H1 (cell line): ENCODE measurements at regions not wholly inside any gene's neighbourhood (a gene's known extent, or its start where the extent isn't known, plus 50 kb on each side); places are given as distances from the start of the nearest gene placed in this dataset.

ENCODE experiments used
- ATF3 ChIP-seq: IDR thresholded peaks from 2 replicates; pipeline ENCODE4 v1.6.1; 2011; ENCODE audit warnings: low read depth, mild to moderate bottlenecking, low read length; ENCODE audit not compliant: insufficient read depth
- CBX5 ChIP-seq: fragments of 300-800, 300-1000 bp; sonication (generic); IDR thresholded peaks from 2 replicates; pipeline ENCODE4 v1.7.1; 2016; ENCODE audit warnings: antibody characterized with exemption, low read length, low read depth
- CHD2 ChIP-seq: IDR thresholded peaks from 2 replicates; pipeline ENCODE4 v1.6.1; 2012; ENCODE audit warnings: low read length, improper control_type of control experiment
- CTCF ChIP-seq, 3 experiments: IDR thresholded peaks; 1 replicate in 2 of 3; 2 replicates in 1 of 3; pipeline versions ENCODE4 v1.5.1 to v1.6.1; 2011; ENCODE audit warnings: low read length in 3 of 3, mild to moderate bottlenecking in 3 of 3, inconsistent platforms in 2 of 3, low read depth in 1 of 3, moderate library complexity in 1 of 3; ENCODE audit not compliant: insufficient read depth in 1 of 3; ENCODE audit errors: control extremely low read depth in 1 of 3
- EZH2 ChIP-seq: fragments of 200-600 bp; sonication (generic); IDR thresholded peaks from 2 replicates; pipeline ENCODE4 v1.7.1; 2012; ENCODE audit warnings: low read depth, mild to moderate bottlenecking, moderate library complexity, low read length, inconsistent platforms; ENCODE audit not compliant: severe bottlenecking
- GABPA ChIP-seq: IDR thresholded peaks from 2 replicates; pipeline ENCODE4 v1.6.1; 2011; ENCODE audit warnings: mild to moderate bottlenecking, low read length, moderate library complexity, borderline replicate concordance; ENCODE audit not compliant: insufficient read depth
- KDM1A ChIP-seq: fragments of 200-600, 300-600 bp; sonication (generic); IDR thresholded peaks from 2 replicates; pipeline ENCODE4 v1.7.1; 2016; ENCODE audit warnings: mild to moderate bottlenecking, low read length, borderline replicate concordance
- POLR2A ChIP-seq, 2 experiments: IDR thresholded peaks; 1 replicate in 1 of 2; 2 replicates in 1 of 2; pipeline ENCODE4 v1.6.1; 2011; ENCODE audit warnings: low read depth in 2 of 2, low read length in 2 of 2, mild to moderate bottlenecking in 2 of 2; ENCODE audit errors: control extremely low read depth in 1 of 2
- TEAD4 ChIP-seq: IDR thresholded peaks from 2 replicates; pipeline ENCODE4 v1.6.1; 2012; ENCODE audit warnings: low read depth, low read length, inconsistent platforms, mixed read lengths

- no peak for TF ChIP-seq POLR2A (IDR thresholded peaks at IDR 0.05; ENCODE audit: control extremely low read depth in 1 of 2, low read depth in 2 of 2, low read length in 2 of 2)
- no peak for TF ChIP-seq CTCF (IDR thresholded peaks at IDR 0.05; ENCODE audit: control extremely low read depth in 1 of 3, insufficient read depth in 1 of 3, low read depth in 1 of 3, low read length in 3 of 3)
- no peak for TF ChIP-seq GABPA
- no peak for TF ChIP-seq ATF3
- TF ChIP-seq KDM1A: no peak
- no peak for TF ChIP-seq CBX5
- no peak for TF ChIP-seq EZH2
- no peak for TF ChIP-seq TEAD4
- no peak for TF ChIP-seq CHD2
These were observed 601.3 kb upstream of the RAB6C start for GRCh38 chr2:129378186-129378585.
